IPS-18a (cell line): ENCODE measurements at regions not wholly inside any gene's neighbourhood (a gene's known extent, or its start where the extent isn't known, plus 50 kb on each side); places are given as distances from the start of the nearest gene placed in this dataset.

Source experiments
- H3K27ac ChIP-seq: one replicate; pipeline ENCODE4 v1.5.1; 2013; ENCODE audit warnings: low read length
- H3K27me3 ChIP-seq: one replicate; pipeline ENCODE4 v1.6.1; 2013; ENCODE audit warnings: mild to moderate bottlenecking, low read length; ENCODE audit not compliant: control insufficient read depth, insufficient read depth
- H3K36me3 ChIP-seq: one replicate; pipeline ENCODE4 v1.6.1; 2013; ENCODE audit warnings: low read depth, low read length; ENCODE audit not compliant: control insufficient read depth
- H3K4me1 ChIP-seq: one replicate; pipeline ENCODE4 v1.6.1; 2013; ENCODE audit warnings: low read depth, low read length; ENCODE audit not compliant: control insufficient read depth
- H3K4me3 ChIP-seq: one replicate; pipeline ENCODE4 v1.5.1; 2013; ENCODE audit warnings: low read length
- H3K9ac ChIP-seq: one replicate; pipeline ENCODE4 v1.6.1; 2013; ENCODE audit warnings: mild to moderate bottlenecking, low read length, moderate library complexity
- H3K9me3 ChIP-seq: one replicate; pipeline ENCODE4 v1.6.1; 2013; ENCODE audit warnings: low read depth, low read length; ENCODE audit not compliant: control insufficient read depth

DNA sequence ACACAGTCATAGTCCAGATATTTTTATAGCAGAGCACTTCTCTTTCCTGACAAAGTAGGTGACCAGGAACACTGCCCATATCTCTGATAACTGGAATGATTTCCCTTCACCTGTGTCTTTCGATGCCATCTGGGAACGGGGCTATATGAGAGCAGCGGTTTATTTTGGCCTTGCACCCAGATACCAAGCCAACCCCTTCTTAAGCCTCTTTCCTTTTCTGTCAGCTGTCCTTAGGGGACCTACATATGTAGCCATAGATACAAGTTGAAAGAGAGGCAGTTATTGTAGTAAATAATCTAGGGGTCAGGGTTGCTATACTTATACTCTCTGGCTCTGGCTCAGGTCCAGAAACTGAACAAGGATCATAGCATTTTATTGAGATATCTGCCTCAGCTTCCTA lies 128.8 kb downstream of the NHLRC3 start:
- no peaks in the 10 kb centered on the region for H3K9me3 ChIP-seq
- no peak overlapping the region for H3K9ac ChIP-seq
- H3K27ac ChIP-seq = no peak overlapping the region
- no peaks in the 10 kb centered on the region for H3K27me3 ChIP-seq
- H3K4me3 ChIP-seq = no peak overlapping the region
- no peaks in the 10 kb centered on the region for H3K4me1 ChIP-seq
- no peaks in the 10 kb centered on the region for H3K36me3 ChIP-seq

DNA sequence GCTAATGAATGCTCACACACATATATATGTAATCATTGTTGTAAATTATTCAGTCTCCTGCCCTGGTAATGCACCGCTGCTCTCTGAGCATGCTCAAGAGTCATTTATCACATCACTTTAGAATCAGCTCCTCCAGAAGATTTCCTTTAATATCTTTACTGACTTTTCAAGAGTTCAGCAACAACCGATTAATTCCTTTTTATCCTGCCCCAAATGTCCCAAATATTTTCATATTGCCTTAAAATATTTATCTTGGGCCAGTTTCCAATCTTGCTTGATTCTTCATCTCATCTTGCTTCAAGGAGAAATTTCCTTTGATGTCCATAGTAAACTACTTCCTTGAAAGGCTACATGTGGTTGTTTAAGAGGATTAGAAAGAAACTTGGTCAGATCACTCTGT lies 132.5 kb downstream of the NHLRC3 start:
- Histone ChIP-seq H3K9ac (no peak overlapping the region), H3K27ac (no peak overlapping the region), H3K9me3 (no peaks in the 10 kb centered on the region)

DNA sequence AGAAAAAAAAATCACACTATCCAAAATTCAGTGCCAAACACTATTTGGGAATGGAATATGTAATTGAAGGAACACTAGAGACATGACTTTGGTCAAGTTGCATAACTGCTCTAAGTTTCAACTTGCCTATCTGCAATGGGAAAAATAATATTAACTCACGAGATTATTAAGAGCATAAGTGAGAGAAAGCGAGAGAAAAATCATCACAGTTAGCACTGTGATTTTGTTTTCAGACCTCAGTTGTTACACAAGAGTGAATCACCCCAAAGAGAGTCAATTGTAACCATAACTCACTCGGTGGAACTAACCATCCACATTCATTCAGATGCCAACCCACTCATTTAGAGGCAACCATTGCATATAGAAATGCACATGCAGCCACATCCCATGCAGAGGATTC lies 147.1 kb downstream of the NHLRC3 start:
- Histone ChIP-seq H3K4me1 (no peaks in the 10 kb centered on the region), H3K36me3 (no peaks in the 10 kb centered on the region), H3K9ac (no peak overlapping the region), H3K27ac (no peak overlapping the region), H3K9me3 (no peaks in the 10 kb centered on the region), H3K27me3 (no peaks in the 10 kb centered on the region), H3K4me3 (no peak overlapping the region)

More for the DNA sequence above, 132.5 kb downstream of the NHLRC3 start:
- Histone ChIP-seq H3K4me3 (no peak overlapping the region), H3K27me3 (no peaks in the 10 kb centered on the region), H3K36me3 (no peaks in the 10 kb centered on the region), H3K4me1 (no peaks in the 10 kb centered on the region)

DNA sequence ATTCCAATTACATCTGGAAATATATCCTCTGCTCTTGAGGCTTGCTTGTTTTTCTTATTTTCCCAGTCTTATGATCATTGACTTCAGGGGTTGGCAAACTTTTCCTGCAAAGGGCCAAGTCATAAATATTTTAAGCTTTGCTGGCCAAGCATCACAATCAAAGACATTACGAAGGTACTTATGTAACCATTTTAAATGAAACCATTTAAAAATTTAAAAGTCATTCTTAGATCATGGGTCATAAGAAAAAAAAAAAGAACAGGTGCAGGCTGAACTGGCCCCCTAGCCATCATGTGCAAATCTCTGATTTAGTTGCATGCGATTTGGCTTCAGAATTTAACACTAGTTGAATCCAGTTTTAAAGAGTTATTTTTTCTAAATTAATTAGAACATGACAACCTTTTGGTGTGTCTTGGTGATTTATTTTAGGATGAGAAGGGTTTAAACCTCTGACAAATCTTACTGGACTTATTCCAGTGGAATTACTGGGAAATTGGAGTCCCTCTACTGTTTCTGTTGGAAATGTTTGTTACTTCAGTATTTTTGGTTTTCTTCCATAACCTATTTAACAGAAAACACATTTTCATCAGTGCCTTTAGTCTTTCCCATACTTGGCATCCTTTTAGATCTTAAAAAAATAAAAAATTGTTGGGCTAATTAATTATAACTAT lies 148.1 kb downstream of the NHLRC3 start:
- Histone ChIP-seq H3K4me3 (no peak overlapping the region), H3K27ac (no peak overlapping the region), H3K36me3 (no peaks in the 10 kb centered on the region), H3K9me3 (no peaks in the 10 kb centered on the region), H3K9ac (no peak overlapping the region), H3K4me1 (no peaks in the 10 kb centered on the region), H3K27me3 (no peaks in the 10 kb centered on the region)

DNA sequence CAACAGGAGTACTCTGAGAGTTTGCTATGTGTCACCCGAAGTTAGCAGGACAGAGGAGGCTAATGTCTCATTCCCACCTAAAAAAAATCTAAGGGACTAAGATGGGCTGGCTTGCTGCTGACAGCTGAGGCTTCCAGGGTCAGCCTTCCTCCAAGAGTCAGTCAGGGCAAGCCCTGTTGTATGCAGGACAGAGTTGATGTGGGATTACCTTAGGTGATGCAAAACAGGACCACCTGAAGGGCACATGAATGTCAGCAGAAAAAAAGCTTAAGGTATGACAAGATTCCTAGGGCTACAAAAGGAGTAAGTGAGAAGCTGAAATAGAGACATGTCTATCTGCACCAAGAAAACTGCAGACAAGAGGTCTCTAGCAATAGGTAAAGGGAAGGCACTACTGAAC lies 151.5 kb downstream of the NHLRC3 start:
- H3K9ac ChIP-seq = no peak overlapping the region
- H3K27ac ChIP-seq = no peak overlapping the region
- no peaks in the 10 kb centered on the region for H3K36me3 ChIP-seq
- no peaks in the 10 kb centered on the region for H3K4me1 ChIP-seq
- H3K9me3 ChIP-seq = no peaks in the 10 kb centered on the region
- no peak overlapping the region for H3K4me3 ChIP-seq
- H3K27me3 ChIP-seq = no peaks in the 10 kb centered on the region

DNA sequence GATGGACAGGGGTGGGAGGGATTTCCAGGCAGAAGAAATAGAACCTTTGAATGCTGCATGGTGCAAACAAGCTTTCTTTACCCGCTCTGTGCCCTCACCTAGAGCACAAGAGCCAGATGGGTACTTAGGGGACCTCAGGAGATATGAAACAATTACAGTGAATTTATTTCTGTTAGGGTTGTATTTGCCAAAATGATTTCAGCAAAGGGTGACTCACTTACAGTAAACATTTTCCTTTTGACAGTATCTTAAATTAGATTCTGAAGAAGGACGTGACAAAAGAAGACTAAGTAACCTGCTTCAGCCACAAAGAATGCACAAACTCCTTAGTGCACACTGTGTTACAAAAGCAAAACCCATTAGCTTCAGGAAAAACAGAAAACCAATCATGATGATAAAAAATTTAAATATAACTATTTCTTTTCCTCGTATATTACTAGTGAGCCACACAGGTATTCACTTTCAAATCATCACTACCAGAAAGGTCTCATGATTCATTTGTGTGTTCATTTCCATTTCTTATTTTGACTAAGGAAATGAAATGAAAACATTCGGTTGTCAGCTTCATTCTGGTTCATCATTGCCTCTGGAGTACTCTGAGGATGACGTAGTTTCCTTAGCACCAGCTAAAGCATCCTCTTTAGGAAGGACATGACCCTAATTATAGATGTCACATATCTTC lies 158.8 kb downstream of the NHLRC3 start:
- no peak overlapping the region for H3K9ac ChIP-seq
- H3K4me1 ChIP-seq = no peaks in the 10 kb centered on the region

DNA sequence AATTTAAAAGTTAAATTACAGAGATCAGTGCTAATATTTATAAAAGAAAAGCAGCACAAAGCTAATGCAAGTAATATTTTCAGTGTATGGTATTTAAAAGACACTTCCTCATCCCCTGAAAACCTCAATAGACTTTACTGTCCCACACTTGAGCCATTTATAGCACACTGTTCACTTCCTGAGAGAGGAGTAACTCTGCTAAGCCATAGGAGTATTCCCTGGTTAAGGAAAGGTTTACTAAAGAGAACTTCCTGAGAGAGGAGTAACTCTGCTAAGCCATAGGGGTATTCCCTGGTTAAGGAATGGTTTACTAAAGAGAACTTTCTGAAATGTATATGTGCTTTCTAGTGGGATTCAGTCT lies 159.4 kb downstream of the NHLRC3 start:
- Histone ChIP-seq H3K36me3 (no peaks in the 10 kb centered on the region), H3K4me3 (no peak overlapping the region), H3K27ac (no peak overlapping the region), H3K9me3 (no peaks in the 10 kb centered on the region), H3K27me3 (no peaks in the 10 kb centered on the region), H3K4me1 (no peaks in the 10 kb centered on the region), H3K9ac (no peak overlapping the region)

More for the DNA sequence above, 158.8 kb downstream of the NHLRC3 start:
- no peaks in the 10 kb centered on the region for H3K36me3 ChIP-seq
- no peak overlapping the region for H3K27ac ChIP-seq
- no peaks in the 10 kb centered on the region for H3K27me3 ChIP-seq
- no peak overlapping the region for H3K4me3 ChIP-seq
- no peaks in the 10 kb centered on the region for H3K9me3 ChIP-seq

DNA sequence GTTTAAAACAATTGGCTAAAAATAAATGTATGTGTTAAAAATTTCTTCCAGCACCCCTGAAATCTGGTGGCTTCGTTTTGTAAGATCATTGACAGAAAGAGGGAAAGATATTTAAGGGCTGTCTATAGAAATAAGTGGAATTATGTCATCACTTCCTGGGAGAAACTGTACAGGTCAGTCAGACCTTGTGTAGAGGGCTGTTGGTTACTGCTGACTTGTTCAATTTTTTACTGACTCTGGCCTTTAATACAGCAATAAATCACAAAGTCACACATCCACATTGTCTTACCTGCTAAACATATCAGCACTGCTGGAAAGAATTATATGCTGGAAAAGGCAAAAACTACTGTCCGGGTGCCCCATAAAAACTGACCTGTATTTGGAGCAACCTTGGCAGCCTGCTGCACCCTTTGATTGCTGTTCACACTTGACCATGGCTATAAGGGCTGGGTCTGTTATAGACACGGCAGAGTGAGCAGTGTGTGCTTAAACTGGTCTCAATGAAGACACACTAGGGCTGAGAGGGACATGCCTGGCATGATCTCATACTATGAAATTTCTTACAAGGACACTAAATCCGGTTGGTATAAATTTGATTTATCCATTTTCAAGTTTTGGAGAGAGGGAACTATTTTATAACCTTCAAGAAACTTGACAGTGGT lies 162.1 kb downstream of the NHLRC3 start:
- Histone ChIP-seq H3K9ac (no peak overlapping the region), H3K27me3 (no peaks in the 10 kb centered on the region), H3K9me3 (no peaks in the 10 kb centered on the region), H3K4me3 (no peak overlapping the region), H3K36me3 (no peaks in the 10 kb centered on the region), H3K27ac (no peak overlapping the region), H3K4me1 (no peaks in the 10 kb centered on the region)

DNA sequence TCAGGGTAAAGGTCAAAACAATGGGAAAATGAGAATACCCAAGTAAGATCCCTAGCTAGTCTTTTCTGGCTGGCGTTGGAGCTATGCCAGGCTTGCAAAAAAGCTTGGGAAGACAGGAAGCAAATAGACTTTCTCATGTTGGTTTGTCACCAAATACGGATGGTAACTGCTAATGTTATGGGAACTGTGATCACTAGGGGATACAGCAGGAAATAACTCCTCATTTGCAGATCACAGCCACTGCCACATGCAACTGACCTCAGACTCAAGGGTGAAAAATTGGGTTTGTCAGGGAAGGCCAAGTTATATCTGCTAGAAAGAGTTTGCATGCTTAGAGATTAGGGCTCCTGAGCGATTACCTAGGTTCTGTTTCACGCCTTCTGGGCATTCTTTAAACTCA lies 162.9 kb downstream of the NHLRC3 start:
- Histone ChIP-seq H3K4me1 (no peaks in the 10 kb centered on the region), H3K27me3 (no peaks in the 10 kb centered on the region), H3K27ac (no peak overlapping the region)

DNA sequence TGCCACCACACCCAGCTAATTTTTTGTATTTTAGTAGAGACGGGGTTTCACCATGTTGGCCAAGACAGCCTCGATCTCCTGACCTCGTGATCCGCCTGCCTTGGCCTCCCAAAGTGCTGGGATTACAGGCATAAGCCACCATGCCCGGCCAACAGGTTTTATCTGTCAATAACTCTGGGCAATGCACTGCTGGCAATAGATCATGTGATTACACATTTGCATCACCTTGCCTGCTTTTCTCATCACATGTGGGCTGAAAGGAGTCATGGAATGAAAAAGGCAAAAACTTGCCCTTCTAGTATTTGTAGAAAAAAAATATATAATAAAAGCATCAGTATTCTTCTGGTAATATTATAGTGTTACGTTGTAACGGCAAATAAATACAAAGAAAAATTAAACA lies 164.5 kb downstream of the NHLRC3 start:
- Histone ChIP-seq H3K27me3 (no peaks in the 10 kb centered on the region), H3K9ac (no peak overlapping the region), H3K9me3 (no peaks in the 10 kb centered on the region), H3K27ac (no peak overlapping the region), H3K36me3 (no peaks in the 10 kb centered on the region), H3K4me1 (no peaks in the 10 kb centered on the region), H3K4me3 (no peak overlapping the region)

More for the DNA sequence above, 162.9 kb downstream of the NHLRC3 start:
- no peaks in the 10 kb centered on the region for H3K36me3 ChIP-seq
- H3K4me3 ChIP-seq = no peak overlapping the region
- H3K9me3 ChIP-seq = no peaks in the 10 kb centered on the region
- H3K9ac ChIP-seq = no peak overlapping the region

DNA sequence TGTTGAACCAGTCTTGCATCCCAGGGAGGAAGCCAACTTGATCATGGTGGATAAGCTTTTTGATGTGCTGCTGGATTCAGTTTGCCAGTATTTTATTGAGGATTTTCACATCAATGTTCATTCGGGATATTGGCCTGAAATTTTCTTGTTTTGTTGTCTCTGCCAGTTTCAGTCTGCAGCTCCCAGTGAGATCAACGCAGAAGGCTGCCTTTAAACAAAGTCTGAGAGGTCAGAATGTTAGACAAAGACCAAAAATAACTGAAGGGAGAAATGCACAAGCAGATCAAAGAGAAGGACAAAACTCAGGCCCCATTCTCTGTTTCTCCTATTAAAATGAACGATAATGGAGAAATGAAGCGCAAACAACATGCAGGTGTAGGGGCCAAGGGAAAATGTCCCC lies 170.4 kb downstream of the NHLRC3 start:
- Histone ChIP-seq H3K36me3 (no peaks in the 10 kb centered on the region), H3K9ac (no peak overlapping the region), H3K27ac (no peak overlapping the region), H3K9me3 (no peaks in the 10 kb centered on the region), H3K27me3 (no peaks in the 10 kb centered on the region), H3K4me1 (no peaks in the 10 kb centered on the region), H3K4me3 (no peak overlapping the region)
